HEK293 (cell line): ENCODE measurements at regions not wholly inside any gene's neighbourhood (a gene's known extent, or its start where the extent isn't known, plus 50 kb on each side); places are given as distances from the start of the nearest gene placed in this dataset.

ENCODE experiments used
- CTCF ChIA-PET: fragments of 350-600 bp; formaldehyde crosslinking; extraction: SDS; loops from one replicate; lab custom pipeline; 2021; ENCODE audit warnings: antibody characterized with exemption; lab: Yijun Ruan, JAX
- POLR2A ChIA-PET: fragments of 300-600 bp; formaldehyde crosslinking; extraction: SDS; loops from one replicate; lab custom pipeline; 2020; ENCODE audit warnings: antibody characterized with exemption, inconsistent platforms; lab: Yijun Ruan, JAX
- H3K27ac ChIP-seq: fragments of 200-500 bp; sonication (Bioruptor generic); 2 replicates; pipeline ENCODE4 v1.5.1; 2014; ENCODE audit warnings: low read depth, low read length, control low read depth, inconsistent platforms; ENCODE audit errors: extremely low read depth
- H3K36me3 ChIP-seq, 2 experiments: fragments of 200-500 bp in 1 of 2; sonication (Bioruptor generic) in 1 of 2; 1 replicate in 1 of 2; 2 replicates in 1 of 2; pipeline ENCODE4 v1.5.1; 2014 to 2017; ENCODE audit warnings: inconsistent platforms in 2 of 2, low read length in 2 of 2; ENCODE audit not compliant: control insufficient read depth in 2 of 2, insufficient read depth in 1 of 2
- H3K4me1 ChIP-seq: fragments of 200-500 bp; sonication (Bioruptor generic); 2 replicates; pipeline ENCODE4 v1.5.1; 2014; ENCODE audit warnings: mild to moderate bottlenecking, low read length, inconsistent platforms; ENCODE audit not compliant: control insufficient read depth, insufficient read depth
- H3K4me3 ChIP-seq: 2 replicates; pipeline ENCODE4 v1.5.1; 2011; ENCODE audit warnings: low read depth, mild to moderate bottlenecking, control low read depth, low read length, moderate library complexity
- H3K9me3 ChIP-seq: fragments of 200-500 bp; sonication (Bioruptor generic); 2 replicates; pipeline ENCODE4 v1.5.1; 2014; ENCODE audit warnings: low read depth, low read length, inconsistent platforms; ENCODE audit not compliant: control insufficient read depth, insufficient read depth
- FEZF1 ChIP-seq: fragments of 450-650 bp; formaldehyde crosslinking; IDR thresholded peaks from 2 replicates; pipeline ENCODE4 v1.5.1; 2016; ENCODE audit warnings: missing biosample characterization, missing genetic modification characterization
- GFI1B ChIP-seq: fragments of 450-650 bp; formaldehyde crosslinking; IDR thresholded peaks from 2 replicates; pipeline ENCODE4 v1.5.1; 2016; ENCODE audit warnings: missing biosample characterization, missing genetic modification characterization
- GLI2 ChIP-seq: fragments of 450-650 bp; formaldehyde crosslinking; IDR thresholded peaks from 2 replicates; pipeline ENCODE4; 2017; ENCODE audit warnings: missing biosample characterization, missing genetic modification characterization, low read depth, borderline replicate concordance
- GLIS2 ChIP-seq: fragments of 450-650 bp; formaldehyde crosslinking; IDR thresholded peaks from 2 replicates; pipeline ENCODE4 v1.5.1; 2016; ENCODE audit warnings: missing biosample characterization, missing genetic modification characterization
- HIC1 ChIP-seq: fragments of 450-650 bp; formaldehyde crosslinking; IDR thresholded peaks from 2 replicates; pipeline ENCODE4 v1.5.1; 2016; ENCODE audit warnings: missing biosample characterization, missing genetic modification characterization
- HOXD13 ChIP-seq: sonication (generic); formaldehyde crosslinking; IDR thresholded peaks from 2 replicates; pipeline ENCODE4 v1.8.0; 2022; ENCODE audit warnings: missing genetic modification reagents, borderline replicate concordance
- IKZF3 ChIP-seq: fragments of 450-650 bp; IDR thresholded peaks from 2 replicates; pipeline ENCODE4 v1.5.0; 2018; ENCODE audit warnings: missing biosample characterization, mild to moderate bottlenecking, missing genetic modification characterization, moderate library complexity
- INSM2 ChIP-seq: fragments of 450-650 bp; formaldehyde crosslinking; IDR thresholded peaks from 2 replicates; pipeline ENCODE4 v1.5.1; 2016; ENCODE audit warnings: missing biosample characterization, missing genetic modification characterization
- KLF1 ChIP-seq: fragments of 450-650 bp; formaldehyde crosslinking; IDR thresholded peaks from 2 replicates; pipeline ENCODE4 v1.5.1; 2016; ENCODE audit warnings: missing biosample characterization, missing genetic modification characterization
- KLF7 ChIP-seq: fragments of 450-650 bp; formaldehyde crosslinking; IDR thresholded peaks from 2 replicates; pipeline ENCODE4 v1.5.1; 2016; ENCODE audit warnings: missing biosample characterization, missing genetic modification characterization, borderline replicate concordance
- OSR2 ChIP-seq: fragments of 450-650 bp; formaldehyde crosslinking; IDR thresholded peaks from 2 replicates; pipeline ENCODE4 v1.5.1; 2016; ENCODE audit warnings: missing biosample characterization, missing genetic modification characterization
- SETDB1 ChIP-seq: IDR thresholded peaks from one replicate; pipeline ENCODE4 v1.6.1; 2017; ENCODE audit warnings: mild to moderate bottlenecking, low read length, moderate library complexity, mixed read lengths; ENCODE audit not compliant: insufficient read length
- SP2 ChIP-seq: fragments of 450-650 bp; formaldehyde crosslinking; IDR thresholded peaks from 2 replicates; pipeline ENCODE4 v1.5.1; 2016; ENCODE audit warnings: missing biosample characterization, missing genetic modification characterization
- ZNF114 ChIP-seq: fragments of 450-650 bp; formaldehyde crosslinking; IDR thresholded peaks from 2 replicates; pipeline ENCODE4 v1.5.0; 2017; ENCODE audit warnings: missing biosample characterization, missing genetic modification characterization
- ZNF140 ChIP-seq: fragments of 450-650 bp; formaldehyde crosslinking; IDR thresholded peaks from 2 replicates; pipeline ENCODE4 v1.5.1; 2016; ENCODE audit warnings: missing biosample characterization, missing genetic modification characterization
- ZNF148 ChIP-seq: fragments of 450-650 bp; formaldehyde crosslinking; IDR thresholded peaks from 2 replicates; pipeline ENCODE4 v1.5.0; 2017; ENCODE audit warnings: missing biosample characterization, missing genetic modification characterization, borderline replicate concordance
- ZNF26 ChIP-seq: fragments of 450-650 bp; formaldehyde crosslinking; IDR thresholded peaks from 2 replicates; pipeline ENCODE4 v1.5.1; 2016; ENCODE audit warnings: missing biosample characterization, missing genetic modification characterization
- ZNF311 ChIP-seq: fragments of 450-650 bp; formaldehyde crosslinking; IDR thresholded peaks from 2 replicates; pipeline ENCODE4 v1.5.1; 2017; ENCODE audit warnings: missing biosample characterization, missing genetic modification characterization, borderline replicate concordance
- ZNF394 ChIP-seq: fragments of 450-650 bp; formaldehyde crosslinking; IDR thresholded peaks from 2 replicates; pipeline ENCODE4 v1.5.1; 2016; ENCODE audit warnings: missing biosample characterization, missing genetic modification characterization, mild to moderate bottlenecking, moderate library complexity, borderline replicate concordance
- ZNF510 ChIP-seq: fragments of 450-650 bp; formaldehyde crosslinking; IDR thresholded peaks from 2 replicates; pipeline ENCODE4 v1.5.1; 2018; ENCODE audit warnings: mild to moderate bottlenecking, missing genetic modification characterization, missing biosample characterization; ENCODE audit not compliant: insufficient replicate concordance
- ZNF513 ChIP-seq: fragments of 450-650 bp; IDR thresholded peaks from 2 replicates; pipeline ENCODE4 v1.5.1; 2018; ENCODE audit warnings: missing biosample characterization, missing genetic modification characterization
- ZNF521 ChIP-seq: fragments of 450-650 bp; formaldehyde crosslinking; IDR thresholded peaks from 2 replicates; pipeline ENCODE4 v1.5.1; 2017; ENCODE audit warnings: missing biosample characterization, mild to moderate bottlenecking, missing genetic modification characterization
- ZNF544 ChIP-seq: fragments of 450-650 bp; formaldehyde crosslinking; IDR thresholded peaks from 2 replicates; pipeline ENCODE4 v1.5.0; 2017; ENCODE audit warnings: missing biosample characterization, missing genetic modification characterization
- ZNF560 ChIP-seq: fragments of 450-650 bp; formaldehyde crosslinking; IDR thresholded peaks from 2 replicates; pipeline ENCODE4 v1.5.1; 2017; ENCODE audit warnings: missing biosample characterization, missing genetic modification characterization, borderline replicate concordance
- ZNF580 ChIP-seq: fragments of 450-650 bp; formaldehyde crosslinking; IDR thresholded peaks from 2 replicates; pipeline ENCODE4 v1.5.1; 2016; ENCODE audit warnings: missing biosample characterization, missing genetic modification characterization
- ZNF776 ChIP-seq: fragments of 450-650 bp; formaldehyde crosslinking; IDR thresholded peaks from 2 replicates; pipeline ENCODE4 v1.5.0; 2017; ENCODE audit warnings: missing biosample characterization, missing genetic modification characterization, borderline replicate concordance
- ZXDB ChIP-seq: fragments of 450-650 bp; formaldehyde crosslinking; IDR thresholded peaks from 2 replicates; pipeline ENCODE4 v1.5.1; 2016; ENCODE audit warnings: missing biosample characterization, missing genetic modification characterization

GRCh38 chr14:40485688-40486087, 1053.5 kb upstream of the FBXO33 start:
- no peaks in the 10 kb centered on the region for H3K9me3 ChIP-seq
- no peak overlapping the region for H3K4me3 ChIP-seq
- no peak overlapping the region for H3K27ac ChIP-seq
- no peaks in the 10 kb centered on the region for H3K36me3 ChIP-seq
- no peak for TF ChIP-seq INSM2 (tag by site-specific recombination)
- no peak for TF ChIP-seq FEZF1 (tag by site-specific recombination)
- no peak for TF ChIP-seq KLF7 (tag by site-specific recombination)
- no peak for TF ChIP-seq IKZF3 (tag by site-specific recombination)
- no peak for TF ChIP-seq GLIS2 (tag by site-specific recombination)
- TF ChIP-seq SP2 (tag by site-specific recombination), result no peak
- TF ChIP-seq ZNF114 (tag by site-specific recombination), result no peak
- no peak for TF ChIP-seq HOXD13 (CRISPR knock-in tag)
- TF ChIP-seq ZNF521, result no peak
- no peak for TF ChIP-seq ZNF544 (tag by site-specific recombination)
- TF ChIP-seq GLI2 (tag by site-specific recombination), result no peak
- no peak for TF ChIP-seq ZNF560 (tag by site-specific recombination)
- TF ChIP-seq HIC1 (tag by site-specific recombination), result no peak
- TF ChIP-seq ZXDB (tag by site-specific recombination), result no peak
- no peak for TF ChIP-seq ZNF776 (tag by site-specific recombination)
- H3K4me1 ChIP-seq, result no peaks in the 10 kb centered on the region
- CTCF ChIA-PET, result no interaction called here
- POLR2A ChIA-PET, result no interaction called here

- H3K36me3 ChIP-seq, result no peaks in the 10 kb centered on the region
- POLR2A ChIA-PET, result no interaction called here
- no peak for TF ChIP-seq GFI1B (tag by site-specific recombination)
- no peak for TF ChIP-seq ZNF26
- TF ChIP-seq ZNF510 (tag by site-specific recombination), result no peak
- no peak for TF ChIP-seq ZNF311 (tag by site-specific recombination)
- TF ChIP-seq ZNF521, result no peak
- no peak for TF ChIP-seq SETDB1
- no peak for TF ChIP-seq ZNF580
- TF ChIP-seq KLF1, result no peak
- no peak for TF ChIP-seq OSR2 (tag by site-specific recombination)
- TF ChIP-seq ZNF394 (tag by site-specific recombination), result no peak
- no peak for TF ChIP-seq ZNF513 (tag by site-specific recombination)
- no peak for TF ChIP-seq ZNF148 (tag by site-specific recombination)
- TF ChIP-seq ZNF140 (tag by site-specific recombination), result no peak
These were observed 1043.8 kb upstream of the FBXO33 start for GRCh38 chr14:40476005-40476404.

More at GRCh38 chr14:40476005-40476404, 1043.8 kb upstream of the FBXO33 start:
- CTCF ChIA-PET, result no interaction called here
- H3K4me3 ChIP-seq, result no peak overlapping the region
- H3K9me3 ChIP-seq, result no peaks in the 10 kb centered on the region
- H3K4me1 ChIP-seq, result no peaks in the 10 kb centered on the region
- no peak overlapping the region for H3K27ac ChIP-seq
